Fibroblast of lung (primary cell): ENCODE measurements at regions not wholly inside any gene's neighbourhood (a gene's known extent, or its start where the extent isn't known, plus 50 kb on each side); places are given as distances from the start of the nearest gene placed in this dataset.

Experiments
- EZH2 ChIP-seq: IDR thresholded peaks from 2 replicates; pipeline ENCODE4 v1.5.1; 2012; ENCODE audit warnings: low read length, control low read depth, mild to moderate bottlenecking; ENCODE audit errors: missing control alignments
- TF ChIP-seq, protein P1 (sequence below), 2 donors: IDR thresholded peaks in 1 of 2; conservative IDR thresholded peaks in 1 of 2; 1 replicate in 1 of 2; 2 replicates in 1 of 2; pipeline ENCODE4 v1.5.1; 2011 to 2012; ENCODE audit warnings: low read length in 2 of 2, control low read depth in 1 of 2, inconsistent platforms in 1 of 2, low read depth in 1 of 2, mild to moderate bottlenecking in 1 of 2

GRCh38 chr1:181347495-181348390 lies 135.6 kb upstream of the CACNA1E start:
- TF ChIP-seq, protein P1, sequence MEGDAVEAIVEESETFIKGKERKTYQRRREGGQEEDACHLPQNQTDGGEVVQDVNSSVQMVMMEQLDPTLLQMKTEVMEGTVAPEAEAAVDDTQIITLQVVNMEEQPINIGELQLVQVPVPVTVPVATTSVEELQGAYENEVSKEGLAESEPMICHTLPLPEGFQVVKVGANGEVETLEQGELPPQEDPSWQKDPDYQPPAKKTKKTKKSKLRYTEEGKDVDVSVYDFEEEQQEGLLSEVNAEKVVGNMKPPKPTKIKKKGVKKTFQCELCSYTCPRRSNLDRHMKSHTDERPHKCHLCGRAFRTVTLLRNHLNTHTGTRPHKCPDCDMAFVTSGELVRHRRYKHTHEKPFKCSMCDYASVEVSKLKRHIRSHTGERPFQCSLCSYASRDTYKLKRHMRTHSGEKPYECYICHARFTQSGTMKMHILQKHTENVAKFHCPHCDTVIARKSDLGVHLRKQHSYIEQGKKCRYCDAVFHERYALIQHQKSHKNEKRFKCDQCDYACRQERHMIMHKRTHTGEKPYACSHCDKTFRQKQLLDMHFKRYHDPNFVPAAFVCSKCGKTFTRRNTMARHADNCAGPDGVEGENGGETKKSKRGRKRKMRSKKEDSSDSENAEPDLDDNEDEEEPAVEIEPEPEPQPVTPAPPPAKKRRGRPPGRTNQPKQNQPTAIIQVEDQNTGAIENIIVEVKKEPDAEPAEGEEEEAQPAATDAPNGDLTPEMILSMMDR (conservative IDR thresholded peaks at IDR 0.05 in 1 of 2, IDR thresholded peaks at IDR 0.05 in 1 of 2; ENCODE audit: low read depth in 1 of 2, low read length in 2 of 2), result no peak
- TF ChIP-seq EZH2, result no peak
